Neural progenitor cell (in vitro differentiated cells): ENCODE measurements at regions not wholly inside any gene's neighbourhood (a gene's known extent, or its start where the extent isn't known, plus 50 kb on each side); places are given as distances from the start of the nearest gene placed in this dataset.

Experiments used
- CTCF ChIP-seq: fragments of 200-600 bp; sonication (generic); IDR thresholded peaks from 2 replicates; pipeline ENCODE4 v1.5.1; 2017; ENCODE audit warnings: antibody characterized with exemption, mild to moderate bottlenecking
- EZH2phosphoT487 ChIP-seq: fragments of 200-600 bp; sonication (generic); IDR thresholded peaks from 2 replicates; pipeline ENCODE4 v1.6.1; 2017; ENCODE audit warnings: antibody characterized with exemption

- TF ChIP-seq EZH2phosphoT487 (no peak), CTCF (no peak)
These were observed 251.1 kb downstream of the TBL1XR1 start for GRCh38 chr3:176946202-176946601.
